Central memory CD8-positive, alpha-beta T cell (primary cell): ENCODE measurements at regions not wholly inside any gene's neighbourhood (a gene's known extent, or its start where the extent isn't known, plus 50 kb on each side); places are given as distances from the start of the nearest gene placed in this dataset.

Source experiments
- ATAC-seq: fragments of 150-1000 bp; cut with Tn5 transposase; replicated peaks from 2 replicates; pipeline ENCODE4 v1.10.0; 2022; ENCODE audit warnings: mild to moderate bottlenecking, moderate FRiP score, moderate number of reproducible peaks; ENCODE audit not compliant: poor library complexity, severe bottlenecking; ENCODE audit errors: extremely low read depth
- DNase-seq, 2 donors: peaks; one replicate each; pipeline ENCODE4 v3.0.0; 2021; ENCODE audit warnings: low spot score in 2 of 2
- H3K27ac Mint-ChIP-seq: one replicate; pipeline ENCODE4 v1.8.0; 2022; ENCODE audit warnings: low read depth, mild to moderate bottlenecking, moderate library complexity, mixed read lengths
- H3K27me3 Mint-ChIP-seq: one replicate; pipeline ENCODE4 v1.8.0; 2022; ENCODE audit warnings: mixed read lengths
- H3K36me3 Mint-ChIP-seq: one replicate; pipeline ENCODE4 v1.8.0; 2022; ENCODE audit warnings: mild to moderate bottlenecking, moderate library complexity, mixed read lengths; ENCODE audit not compliant: insufficient read depth
- H3K4me1 Mint-ChIP-seq: one replicate; pipeline ENCODE4 v1.8.0; 2022; ENCODE audit warnings: mixed read lengths
- H3K4me3 Mint-ChIP-seq: one replicate; pipeline ENCODE4 v1.8.0; 2022; ENCODE audit warnings: mild to moderate bottlenecking, moderate library complexity, mixed read lengths
- H3K9me3 Mint-ChIP-seq: one replicate; pipeline ENCODE4 v1.8.0; 2022; ENCODE audit warnings: mixed read lengths

GRCh38 chr15:80308002-80308401, 56.0 kb upstream of the CTXND1 start:
- DNase-seq (no peak), ATAC-seq (no peak)
- Mint-ChIP-seq H3K4me1 (no peaks in the 10 kb centered on the region), H3K27me3 (peaks cover 80% of the 10 kb centered on the region), H3K36me3 (no peaks in the 10 kb centered on the region), H3K9me3 (no peaks in the 10 kb centered on the region), H3K27ac (no peak overlapping the region), H3K4me3 (no peak overlapping the region)

DNA sequence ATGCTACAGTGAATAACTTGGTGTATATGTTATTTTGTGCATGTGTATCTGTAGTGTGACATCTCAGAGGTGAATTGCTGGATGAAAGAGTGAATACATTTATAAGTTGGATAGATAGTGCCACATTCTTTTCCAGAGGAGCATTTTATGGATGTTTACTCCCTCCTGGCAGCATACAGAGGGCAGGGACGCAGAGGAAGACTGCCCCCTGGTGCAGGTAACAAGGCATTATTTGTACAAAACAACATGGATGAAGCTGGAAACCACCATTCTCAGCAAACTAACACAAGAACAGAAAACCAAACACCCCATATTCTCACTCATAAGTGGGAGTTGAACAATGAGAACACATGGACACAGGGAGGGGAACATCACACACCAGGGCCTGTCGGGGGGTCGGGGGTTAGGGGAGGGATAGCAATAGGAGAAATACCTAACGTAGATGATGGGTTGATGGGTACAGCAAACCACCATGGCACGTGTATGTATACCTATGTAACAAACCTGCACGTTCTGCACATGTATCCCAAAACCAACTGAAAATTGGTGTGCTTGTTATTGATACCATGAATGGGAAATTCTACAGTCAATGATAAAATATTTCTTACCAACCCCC, 57.9 kb upstream of the CTXND1 start:
- peaks cover 85% of the 10 kb centered on the region for H3K27me3 Mint-ChIP-seq
- no peak overlapping the region for H3K27ac Mint-ChIP-seq
- no peak for ATAC-seq
- no peak overlapping the region for H3K4me3 Mint-ChIP-seq
- no peaks in the 10 kb centered on the region for H3K9me3 Mint-ChIP-seq
- no peaks in the 10 kb centered on the region for H3K4me1 Mint-ChIP-seq
- no peaks in the 10 kb centered on the region for H3K36me3 Mint-ChIP-seq
- DNase-seq = no peak

DNA sequence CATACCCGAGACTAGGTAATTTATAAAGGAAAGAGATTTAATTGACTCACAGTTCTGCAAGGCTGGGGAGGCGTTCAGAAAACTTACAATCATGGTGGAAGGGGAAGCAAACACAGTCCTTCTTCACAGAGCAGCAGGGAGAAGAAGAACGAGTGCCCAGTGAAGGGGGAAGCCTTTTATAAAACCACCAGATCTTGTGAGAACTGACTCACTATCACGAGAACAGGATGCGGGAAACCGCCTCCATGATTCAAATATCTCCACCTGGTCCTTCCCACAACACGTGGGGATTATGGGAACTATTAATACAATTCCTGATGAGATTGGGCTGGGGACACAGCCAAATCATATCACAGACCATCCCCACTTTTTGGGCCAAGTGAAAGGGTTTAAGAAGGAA, 58.8 kb upstream of the CTXND1 start:
- no peak overlapping the region for H3K4me3 Mint-ChIP-seq
- DNase-seq = no peak
- H3K4me1 Mint-ChIP-seq = no peaks in the 10 kb centered on the region
- no peak for ATAC-seq
- no peaks in the 10 kb centered on the region for H3K9me3 Mint-ChIP-seq
- peaks cover 91% of the 10 kb centered on the region for H3K27me3 Mint-ChIP-seq
- H3K36me3 Mint-ChIP-seq = no peaks in the 10 kb centered on the region
- H3K27ac Mint-ChIP-seq = no peak overlapping the region

DNA sequence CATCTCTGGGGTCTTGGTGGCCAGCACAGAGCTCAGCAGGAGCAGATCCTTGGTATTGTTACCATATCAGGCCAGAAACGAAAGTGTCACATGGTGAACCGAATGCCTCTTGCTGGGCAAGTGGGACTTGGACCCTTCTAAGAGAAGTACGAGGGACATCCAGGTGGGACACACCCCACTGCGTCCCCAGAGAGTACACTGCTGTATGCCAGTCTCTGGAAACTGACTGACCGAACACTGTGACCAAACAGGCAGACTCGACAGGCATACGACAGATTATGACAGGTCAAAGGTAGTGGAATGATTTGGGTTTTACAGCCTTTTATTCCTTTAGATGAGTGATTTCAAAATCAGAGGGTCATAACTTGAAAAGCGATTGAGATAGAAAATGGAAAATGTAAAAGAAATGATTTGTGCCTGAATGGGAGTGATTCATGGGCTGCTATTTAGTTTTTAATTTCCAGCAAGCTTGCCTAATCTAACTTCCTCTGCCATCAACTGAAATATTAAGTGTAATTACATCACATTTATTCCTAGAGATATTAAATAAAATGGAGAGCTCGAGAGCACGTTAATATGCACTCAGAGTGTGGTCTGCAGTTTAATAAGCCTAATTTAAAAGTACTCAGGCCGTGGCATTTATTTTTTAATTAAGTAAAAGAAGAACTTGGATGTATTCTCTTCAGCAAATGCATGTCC, 63.4 kb upstream of the CTXND1 start:
- Mint-ChIP-seq H3K27me3 (peaks cover 69% of the 10 kb centered on the region), H3K9me3 (no peaks in the 10 kb centered on the region), H3K36me3 (no peaks in the 10 kb centered on the region), H3K4me3 (no peak overlapping the region), H3K27ac (no peak overlapping the region), H3K4me1 (peaks cover 12% of the 10 kb centered on the region)
- no peak for DNase-seq
- ATAC-seq = no peak

- peaks cover 12% of the 10 kb centered on the region for H3K4me1 Mint-ChIP-seq
- DNase-seq (no peak), ATAC-seq (no peak)
- no peak overlapping the region for H3K27ac Mint-ChIP-seq
- H3K9me3 Mint-ChIP-seq = no peaks in the 10 kb centered on the region
- H3K4me3 Mint-ChIP-seq = no peak overlapping the region
- H3K27me3 Mint-ChIP-seq = peaks cover 68% of the 10 kb centered on the region
- H3K36me3 Mint-ChIP-seq = no peaks in the 10 kb centered on the region
Measured at GRCh38 chr15:80317389-80318182, 65.6 kb upstream of the CTXND1 start.

- Mint-ChIP-seq H3K36me3 (no peaks in the 10 kb centered on the region), H3K27ac (no peak overlapping the region)
Measured at GRCh38 chr15:80321853-80322252, 69.8 kb upstream of the CTXND1 start.

DNA sequence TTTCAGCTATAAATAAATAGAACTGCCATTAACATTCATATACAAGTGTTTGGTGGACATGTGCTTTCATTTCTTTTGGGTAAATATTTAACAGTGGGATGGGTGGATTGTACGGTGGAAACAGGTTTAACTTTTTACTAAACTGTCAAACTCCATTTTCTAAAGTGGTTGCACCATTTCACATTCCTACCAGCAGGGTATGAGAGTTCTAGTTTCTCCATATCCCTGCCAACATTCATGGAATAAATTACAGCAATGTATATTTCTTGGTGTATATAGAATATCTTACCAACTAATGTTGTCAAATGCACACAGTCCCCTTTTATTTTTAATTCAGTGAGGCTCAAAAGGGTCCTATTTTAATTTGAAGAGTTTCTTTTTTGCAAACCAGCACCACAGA, 71.3 kb upstream of the CTXND1 start:
- Mint-ChIP-seq H3K27me3 (peaks cover 54% of the 10 kb centered on the region), H3K27ac (no peak overlapping the region), H3K4me1 (no peaks in the 10 kb centered on the region), H3K36me3 (no peaks in the 10 kb centered on the region), H3K9me3 (no peaks in the 10 kb centered on the region), H3K4me3 (no peak overlapping the region)
- no peak for DNase-seq
- no peak for ATAC-seq

More at GRCh38 chr15:80321853-80322252, 69.8 kb upstream of the CTXND1 start:
- DNase-seq = no peak
- Mint-ChIP-seq H3K9me3 (no peaks in the 10 kb centered on the region), H3K4me3 (no peak overlapping the region), H3K27me3 (peaks cover 63% of the 10 kb centered on the region), H3K4me1 (peaks cover 9% of the 10 kb centered on the region)
- no peak for ATAC-seq

DNA sequence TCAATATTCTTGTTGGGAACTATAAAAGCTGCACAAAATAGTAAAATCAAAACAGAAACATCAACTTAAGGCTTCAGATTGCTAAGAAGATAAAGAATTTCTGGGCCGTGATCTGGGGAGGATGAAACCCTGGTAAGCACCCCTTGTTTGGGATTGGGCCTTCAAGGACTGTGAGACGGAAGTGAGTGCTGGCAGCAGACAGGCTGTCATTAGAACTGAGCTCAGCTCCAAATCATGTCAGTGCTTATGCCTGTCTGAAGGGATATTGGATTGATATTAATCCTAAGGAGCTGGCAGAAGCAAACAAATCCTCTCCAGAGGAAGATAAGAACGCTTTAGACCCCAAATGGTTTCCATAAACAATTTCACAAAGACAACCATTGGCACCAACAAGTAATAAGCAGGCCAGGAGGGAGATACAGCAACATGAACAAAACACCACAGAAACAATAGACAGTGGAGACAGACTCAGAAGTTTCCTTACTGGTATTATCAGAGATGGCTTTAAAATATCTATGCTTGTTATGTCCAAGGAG, 72.6 kb upstream of the CTXND1 start:
- H3K27ac Mint-ChIP-seq = no peak overlapping the region
- H3K36me3 Mint-ChIP-seq = no peaks in the 10 kb centered on the region
- no peaks in the 10 kb centered on the region for H3K4me1 Mint-ChIP-seq
- ATAC-seq (no peak), DNase-seq (no peak)
- H3K27me3 Mint-ChIP-seq = peaks cover 65% of the 10 kb centered on the region
- no peak overlapping the region for H3K4me3 Mint-ChIP-seq
- no peaks in the 10 kb centered on the region for H3K9me3 Mint-ChIP-seq

GRCh38 chr15:80325206-80325605, 73.2 kb upstream of the CTXND1 start:
- H3K4me1 Mint-ChIP-seq = no peaks in the 10 kb centered on the region
- H3K9me3 Mint-ChIP-seq = no peaks in the 10 kb centered on the region
- H3K36me3 Mint-ChIP-seq = no peaks in the 10 kb centered on the region
- DNase-seq = no peak
- no peak overlapping the region for H3K27ac Mint-ChIP-seq
- no peak for ATAC-seq
- H3K27me3 Mint-ChIP-seq = peaks cover 71% of the 10 kb centered on the region
- no peak overlapping the region for H3K4me3 Mint-ChIP-seq

DNA sequence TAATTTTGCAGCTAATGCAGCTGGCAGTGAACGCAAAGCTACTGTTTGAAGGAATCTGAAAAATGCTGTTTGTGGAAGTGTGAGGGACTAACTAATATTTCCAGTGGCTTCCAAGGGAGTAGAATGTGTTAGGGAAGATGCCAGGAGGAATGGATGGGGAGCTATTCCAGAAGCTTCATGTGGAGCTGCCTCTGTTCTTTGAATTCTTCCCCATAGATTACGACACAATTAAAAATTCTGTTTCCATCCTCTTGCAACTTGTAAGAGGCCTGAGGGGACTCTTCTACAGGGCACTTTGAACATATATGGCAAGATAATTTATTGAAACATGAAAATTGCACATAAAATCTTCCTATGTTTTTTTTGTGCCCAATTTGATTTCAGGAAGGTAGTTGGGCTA, 74.3 kb upstream of the CTXND1 start:
- no peak overlapping the region for H3K4me3 Mint-ChIP-seq
- no peaks in the 10 kb centered on the region for H3K4me1 Mint-ChIP-seq
- no peaks in the 10 kb centered on the region for H3K36me3 Mint-ChIP-seq
- ATAC-seq (no peak), DNase-seq (no peak)
- H3K27me3 Mint-ChIP-seq = peaks cover 64% of the 10 kb centered on the region
- no peaks in the 10 kb centered on the region for H3K9me3 Mint-ChIP-seq
- H3K27ac Mint-ChIP-seq = no peak overlapping the region

DNA sequence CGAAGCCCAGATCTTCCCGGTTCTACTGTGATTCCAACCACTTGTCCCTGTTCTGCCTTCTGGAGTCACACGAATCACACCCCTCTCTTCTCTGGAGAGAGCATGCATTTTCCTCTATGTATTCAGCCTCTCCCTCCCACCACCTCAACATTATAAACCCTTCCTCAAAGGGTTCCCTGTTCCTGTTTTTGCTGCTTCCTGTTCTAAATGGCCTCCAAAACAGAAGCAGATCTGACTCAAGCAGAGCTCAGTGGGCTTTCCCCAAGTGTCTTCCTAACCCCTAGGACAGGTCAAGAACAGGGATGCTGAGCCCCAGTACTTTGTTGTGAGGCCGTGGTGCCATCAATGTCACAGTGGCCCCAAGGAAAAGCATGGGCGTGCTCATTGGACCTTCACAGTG, 75.7 kb upstream of the ARNT2 start:
- ATAC-seq (no peak), DNase-seq (no peak)
- Mint-ChIP-seq H3K4me1 (no peaks in the 10 kb centered on the region), H3K4me3 (no peak overlapping the region), H3K36me3 (no peaks in the 10 kb centered on the region), H3K9me3 (no peaks in the 10 kb centered on the region), H3K27me3 (peaks cover 44% of the 10 kb centered on the region), H3K27ac (no peak overlapping the region)

DNA sequence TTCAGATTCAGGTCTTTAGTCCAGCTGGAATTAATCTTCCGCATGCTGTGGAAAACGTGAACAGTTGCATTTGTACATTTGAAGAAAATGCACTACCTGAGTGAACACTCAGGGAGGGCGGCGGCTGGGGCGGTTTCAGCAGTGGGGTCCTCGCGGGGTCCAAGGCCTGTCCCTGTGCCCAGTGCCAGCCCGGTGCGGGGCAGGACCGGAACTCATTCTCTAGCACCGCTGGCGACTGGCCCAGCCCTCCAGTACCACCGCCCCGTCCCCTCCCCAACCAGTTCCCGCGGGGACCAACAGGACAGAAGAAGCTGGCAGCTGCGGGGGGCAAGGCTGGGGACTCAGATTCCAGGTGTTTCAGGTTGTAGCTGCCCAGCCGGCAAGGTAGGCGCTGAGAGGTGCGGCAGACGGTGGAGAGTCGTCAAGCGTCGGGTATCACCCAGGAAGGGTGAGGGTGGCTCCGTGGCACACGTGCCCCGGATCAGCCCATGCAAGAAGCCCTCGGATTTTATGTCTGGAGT, 72.2 kb upstream of the ARNT2 start:
- ATAC-seq = no peak
- no peak for DNase-seq
- no peak overlapping the region for H3K27ac Mint-ChIP-seq
- no peaks in the 10 kb centered on the region for H3K36me3 Mint-ChIP-seq
- peaks cover 48% of the 10 kb centered on the region for H3K27me3 Mint-ChIP-seq
- no peaks in the 10 kb centered on the region for H3K4me1 Mint-ChIP-seq
- H3K4me3 Mint-ChIP-seq = no peak overlapping the region
- H3K9me3 Mint-ChIP-seq = no peaks in the 10 kb centered on the region
